ENCODE measurements at regions not wholly inside any gene's neighbourhood (a gene's known extent, or its start where the extent isn't known, plus 50 kb on each side); places are given as distances from the start of the nearest gene placed in this dataset.

DNA sequence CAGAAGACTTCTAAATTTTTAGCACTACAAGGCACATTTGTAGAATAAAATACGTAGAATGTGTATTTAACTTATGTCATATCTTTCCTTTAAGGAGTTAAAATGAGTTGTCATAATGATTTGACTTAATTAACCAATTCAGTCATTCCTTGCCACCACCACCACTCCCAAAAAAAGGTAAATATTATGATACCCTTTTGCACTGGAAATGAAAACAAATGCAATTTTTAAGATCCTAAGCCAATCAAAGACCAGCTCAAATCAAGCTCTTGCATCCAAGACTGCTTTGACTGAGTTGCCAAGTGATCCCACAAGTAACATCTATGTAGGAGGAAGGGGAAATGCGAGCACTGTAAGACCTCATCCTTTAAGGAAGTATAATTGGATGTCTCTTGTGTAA, 426.6 kb upstream of the ATP11B start:
- DNase-seq: no peak

DNA sequence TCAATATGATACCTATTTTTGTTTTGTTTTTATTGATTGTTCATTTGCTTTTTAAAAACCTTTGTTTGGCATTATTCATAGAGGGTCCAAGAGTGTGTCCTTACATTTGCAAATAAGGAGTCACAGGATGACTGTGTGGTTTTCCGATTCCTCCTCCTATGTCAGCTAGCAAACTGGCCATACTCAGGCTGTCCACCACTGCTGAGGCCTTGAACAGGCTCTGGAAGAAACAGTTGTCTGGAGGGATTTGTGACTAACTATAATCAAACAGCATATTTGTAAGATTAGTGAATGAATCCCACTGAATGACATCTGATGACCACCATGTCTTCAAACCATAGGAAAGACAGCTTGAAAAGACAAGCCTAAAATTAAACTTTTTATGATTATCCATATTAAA, 423.4 kb upstream of the ATP11B start:
- no peak for DNase-seq

- DNase-seq: no peak
Measured at GRCh38 chr3:182370949-182371348, 422.4 kb upstream of the ATP11B start.

- no peak for DNase-seq
Measured at GRCh38 chr3:182375916-182376315, 417.4 kb upstream of the ATP11B start.

DNA sequence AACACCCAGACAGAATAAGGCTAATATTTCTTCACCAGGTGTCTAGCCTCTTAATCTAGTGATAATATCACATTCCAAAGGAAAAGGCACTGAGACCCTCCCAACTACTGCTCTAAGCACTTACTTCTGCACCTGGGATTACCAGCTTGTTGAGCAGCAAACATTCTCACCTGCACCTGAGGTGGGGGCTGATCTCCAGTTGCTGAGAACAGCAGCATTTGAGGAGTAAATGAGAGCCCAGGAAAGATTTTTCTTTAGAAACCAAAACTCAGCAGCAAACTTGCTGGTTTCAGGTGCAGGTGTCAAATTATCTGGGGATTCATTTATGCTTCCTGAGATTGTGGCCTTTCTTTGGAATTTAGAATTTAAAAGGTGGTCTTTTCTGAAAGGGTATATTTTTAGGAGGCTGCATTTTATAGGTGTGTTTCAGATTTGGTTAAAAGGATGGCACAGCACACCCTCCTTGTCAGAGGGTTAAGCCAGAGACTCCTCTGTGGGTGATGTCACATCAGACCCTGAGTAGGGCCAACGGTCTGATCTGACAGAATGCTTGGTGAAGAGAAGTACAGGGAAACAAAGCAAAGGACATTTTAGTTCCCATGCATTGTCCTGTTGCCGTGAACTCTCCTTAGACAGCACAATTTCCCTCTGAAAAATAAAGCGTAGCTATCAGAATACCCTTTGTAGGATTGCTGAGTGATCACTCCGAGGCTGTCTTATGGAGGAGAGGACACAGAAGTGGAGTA, 411.0 kb upstream of the ATP11B start:
- no peak for DNase-seq

DNA sequence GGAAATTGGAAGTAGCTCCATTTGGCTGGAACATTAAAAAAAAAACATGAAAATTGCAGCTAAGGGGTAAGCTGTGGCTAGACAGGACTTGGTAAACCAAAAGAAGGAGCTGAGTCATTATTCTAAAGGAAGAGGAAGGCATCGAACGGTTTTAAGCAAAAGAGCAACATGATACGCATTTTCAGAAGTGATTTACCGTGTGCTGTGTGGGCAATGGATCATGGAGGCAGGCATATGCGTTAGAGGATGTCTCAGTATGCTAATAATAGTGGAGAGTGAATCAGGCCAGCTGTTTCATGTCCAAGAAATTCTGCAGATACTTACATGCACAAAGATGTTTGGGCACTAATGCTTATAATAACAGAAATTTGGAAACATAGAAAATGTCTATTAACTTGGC, 409.1 kb upstream of the ATP11B start:
- no peak for DNase-seq

DNA sequence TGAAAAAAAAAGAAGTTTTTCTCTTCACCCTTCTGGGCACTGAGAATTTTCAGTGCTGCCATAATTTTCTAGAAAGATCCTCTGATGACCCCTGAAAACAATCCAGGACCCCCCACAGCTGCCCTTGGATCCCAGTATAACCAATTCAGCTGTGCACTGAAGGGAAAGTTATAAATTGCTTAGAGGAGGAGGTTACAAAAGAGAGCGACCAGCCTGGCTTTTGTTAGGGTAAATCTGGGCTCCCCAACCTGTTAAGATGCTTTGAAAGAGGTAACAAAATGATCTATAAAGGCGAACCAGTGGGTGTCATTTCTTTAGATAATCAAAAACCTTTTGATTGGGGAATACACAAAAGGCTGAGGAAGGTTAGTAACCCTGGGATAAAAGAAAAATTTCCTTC, 407.9 kb upstream of the ATP11B start:
- no peak for DNase-seq

DNA sequence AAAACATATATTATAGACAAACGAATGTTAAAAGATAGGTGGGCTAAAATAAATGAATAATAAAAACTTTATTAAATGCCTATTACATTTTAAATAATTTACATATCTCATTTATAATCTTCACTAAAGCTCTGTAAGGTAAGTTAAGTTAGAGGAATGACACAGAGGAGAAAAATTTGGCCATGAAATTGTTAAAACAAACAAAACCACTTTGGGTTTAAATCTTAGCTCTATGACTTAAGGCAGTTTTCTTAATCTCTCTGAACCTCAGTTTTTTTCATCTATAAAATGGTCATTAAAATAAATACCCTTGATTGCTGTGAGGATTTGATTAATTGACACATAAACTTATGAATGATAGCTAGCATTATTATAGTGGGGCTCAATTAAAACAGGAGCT, 404.8 kb upstream of the ATP11B start:
- no peak for DNase-seq

- DNase-seq: no peak
Measured at GRCh38 chr3:182389071-182389815, 404.1 kb upstream of the ATP11B start.

- DNase-seq: no peak
Measured at GRCh38 chr3:182390421-182390820, 402.9 kb upstream of the ATP11B start.

DNA sequence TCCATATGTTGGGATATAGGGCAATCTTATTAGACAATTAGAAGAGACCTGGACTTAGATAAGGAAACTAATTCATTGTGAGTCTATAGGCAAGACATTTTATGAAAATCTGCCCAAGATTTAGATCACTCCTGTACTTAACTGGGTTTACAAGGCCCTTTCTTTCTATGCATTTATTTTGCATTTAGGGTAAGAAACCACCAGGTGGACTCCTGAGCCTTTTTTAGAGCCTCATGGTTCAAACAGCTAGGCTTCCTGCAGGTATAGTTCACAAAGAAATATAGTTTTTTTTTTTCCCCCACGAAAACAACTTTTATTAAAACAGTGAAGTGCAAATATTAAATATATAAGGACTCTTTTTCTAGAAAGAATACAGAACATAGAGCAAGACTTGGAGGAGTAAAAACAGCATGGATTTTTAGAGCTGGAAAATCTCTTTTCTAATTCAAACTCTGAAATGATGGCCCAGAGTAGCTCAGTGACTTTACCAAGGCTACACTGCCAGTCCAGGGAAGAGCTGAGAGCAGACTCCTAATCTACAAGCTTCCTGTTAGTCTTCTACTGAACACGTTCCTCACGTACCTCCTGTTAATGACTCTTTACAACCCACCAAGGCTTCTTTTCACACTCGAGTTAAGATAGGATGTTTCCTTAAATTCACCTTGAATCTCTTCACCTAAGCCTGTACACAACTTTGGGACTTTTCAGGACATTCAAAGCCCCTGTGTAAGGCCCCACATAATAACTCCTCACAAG, 400.9 kb upstream of the ATP11B start:
- DNase-seq: no peak

- DNase-seq: no peak
Measured at GRCh38 chr3:182393151-182393550, 400.2 kb upstream of the ATP11B start.

DNA sequence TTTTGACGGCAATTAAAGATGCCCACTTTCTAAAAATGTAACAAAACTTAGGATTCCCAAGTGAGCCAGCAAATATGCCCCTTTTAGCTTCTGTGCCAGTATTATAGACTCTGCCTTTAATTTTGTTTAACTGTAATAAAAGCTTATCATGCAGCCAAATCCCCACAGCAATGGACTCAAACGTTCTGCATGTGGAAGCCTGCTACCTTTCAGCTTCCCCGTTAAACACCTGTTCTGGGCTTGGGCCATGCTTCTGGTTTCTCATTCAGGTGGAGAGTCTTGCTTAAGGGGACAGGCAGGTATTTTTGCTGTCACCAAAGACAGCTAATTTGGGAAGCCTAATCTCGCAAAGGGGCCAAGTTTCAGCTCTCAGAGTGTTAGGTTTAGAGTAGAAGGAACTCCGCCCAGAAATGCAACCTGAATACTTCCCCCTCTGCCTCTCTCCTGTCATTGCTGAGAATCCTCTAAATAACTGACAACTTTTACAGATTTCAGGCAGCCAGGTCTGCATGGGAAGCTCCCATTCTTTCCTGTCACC, 399.4 kb upstream of the ATP11B start:
- DNase-seq: no peak

DNA sequence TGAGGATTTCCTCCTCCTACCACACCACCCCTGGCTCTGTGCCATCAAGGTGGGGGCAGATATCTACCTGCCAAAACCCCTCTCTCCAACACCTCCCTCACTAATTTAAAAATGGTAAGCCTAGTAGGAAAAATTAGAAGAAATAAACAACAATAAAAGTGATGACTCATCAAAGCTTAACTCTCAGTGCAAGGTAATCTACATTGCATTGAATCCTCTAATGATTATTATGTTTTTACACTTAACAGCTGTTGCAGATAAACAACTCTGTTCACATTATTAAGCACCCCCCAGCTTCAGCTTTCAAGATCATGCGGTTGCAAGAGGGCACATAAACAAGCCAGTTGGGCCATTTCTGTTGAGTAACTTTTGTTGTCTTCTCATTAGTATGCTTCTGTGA, 396.1 kb upstream of the ATP11B start:
- no peak for DNase-seq

- DNase-seq: no peak
Measured at GRCh38 chr3:182399978-182400737, 393.1 kb upstream of the ATP11B start.

DNA sequence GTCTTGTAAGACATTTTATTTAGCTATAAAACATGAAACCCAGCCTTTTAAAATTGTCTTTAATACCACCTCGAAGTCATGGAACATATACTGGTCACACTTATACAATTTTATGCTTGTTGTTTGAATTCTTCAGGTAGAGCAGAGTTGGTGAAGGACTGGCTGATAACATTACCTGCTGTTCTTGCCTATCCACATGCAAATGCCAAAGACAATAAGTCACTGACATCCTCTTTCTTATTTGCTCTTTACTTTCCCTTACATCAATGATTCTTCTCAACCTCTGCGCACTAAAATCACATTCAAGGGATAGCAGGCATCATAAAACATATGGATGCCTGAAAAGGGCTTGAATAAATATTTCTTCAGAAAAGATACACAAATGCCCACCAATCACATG, 392.5 kb upstream of the ATP11B start:
- DNase-seq: no peak

DNA sequence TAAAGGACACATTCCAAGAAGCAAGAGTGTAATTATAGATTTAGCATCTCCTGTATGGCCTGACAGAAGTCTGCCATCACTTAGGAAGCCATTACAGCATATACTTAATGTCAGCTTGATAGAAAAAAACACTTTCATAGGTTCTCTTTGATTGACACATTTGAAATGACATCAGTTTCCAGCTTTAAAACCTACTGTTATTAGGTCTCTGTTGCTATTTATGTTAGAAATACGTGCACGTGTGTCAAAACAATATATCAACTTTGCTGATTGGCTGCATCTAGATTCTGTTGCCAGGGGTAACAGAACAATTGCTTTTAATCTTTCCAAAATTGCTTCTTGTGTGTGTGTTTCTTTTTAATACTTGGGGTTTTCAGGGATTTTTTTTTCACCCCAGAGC, 389.3 kb upstream of the ATP11B start:
- no peak for DNase-seq

DNA sequence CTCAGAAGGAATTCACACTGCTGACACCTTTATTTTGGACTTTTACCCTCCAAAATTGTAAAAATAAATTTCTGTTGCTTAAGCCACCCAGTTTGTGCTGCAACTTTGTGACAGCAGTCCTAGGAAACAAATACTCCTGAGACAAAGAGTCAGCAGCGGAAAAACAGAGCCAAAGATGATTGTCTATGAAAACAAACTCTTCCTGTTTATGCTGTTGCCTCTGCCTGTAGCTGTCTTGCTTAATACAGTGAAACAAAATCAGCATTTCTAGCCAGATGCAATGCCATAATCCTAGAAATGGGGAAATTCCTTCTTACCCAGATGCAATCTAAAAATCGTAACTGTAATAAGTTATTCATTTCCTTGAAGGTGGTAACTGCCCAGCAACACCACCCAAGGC, 387.5 kb upstream of the ATP11B start:
- DNase-seq: no peak

GRCh38 chr3:182406786-182407185, 386.5 kb upstream of the ATP11B start:
- DNase-seq: no peak

DNA sequence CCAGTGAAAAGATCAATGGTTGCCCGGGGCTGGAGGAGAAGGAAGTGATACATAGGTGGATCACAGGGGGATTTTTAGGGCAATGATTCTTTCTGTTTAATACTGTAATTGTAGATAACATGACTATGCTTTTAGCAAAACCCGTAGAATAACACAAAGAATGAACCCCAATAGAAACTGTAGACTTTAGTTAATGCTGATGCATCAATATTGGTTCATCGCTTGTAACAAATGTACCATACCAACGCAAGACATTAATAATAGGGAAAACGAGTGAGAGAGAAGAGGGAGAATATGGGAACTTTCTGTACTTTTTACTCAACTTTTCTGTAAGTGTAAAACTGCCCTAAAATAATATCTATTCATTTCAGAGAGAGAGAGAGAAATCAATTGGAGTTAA, 383.3 kb upstream of the ATP11B start:
- DNase-seq: no peak

DNA sequence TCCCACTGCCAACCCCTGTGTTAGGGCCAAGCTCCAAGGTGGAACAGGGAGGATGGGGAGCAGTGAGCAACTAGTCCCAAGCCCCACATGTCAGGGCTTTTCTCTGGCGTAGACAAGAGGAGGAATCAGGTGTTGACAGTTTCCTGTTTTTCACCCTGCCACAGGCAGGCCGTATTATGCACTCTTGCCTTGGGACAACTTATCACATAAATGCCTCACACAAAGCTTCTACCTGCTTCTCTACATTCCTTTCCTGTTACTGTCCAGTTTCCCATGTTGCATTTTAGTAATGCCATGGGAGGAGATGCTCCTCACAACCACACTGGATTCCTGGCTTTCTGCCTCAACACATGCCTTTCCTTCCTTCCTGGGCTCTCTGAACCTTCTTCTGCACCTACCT, 381.2 kb upstream of the ATP11B start:
- no peak for DNase-seq

DNA sequence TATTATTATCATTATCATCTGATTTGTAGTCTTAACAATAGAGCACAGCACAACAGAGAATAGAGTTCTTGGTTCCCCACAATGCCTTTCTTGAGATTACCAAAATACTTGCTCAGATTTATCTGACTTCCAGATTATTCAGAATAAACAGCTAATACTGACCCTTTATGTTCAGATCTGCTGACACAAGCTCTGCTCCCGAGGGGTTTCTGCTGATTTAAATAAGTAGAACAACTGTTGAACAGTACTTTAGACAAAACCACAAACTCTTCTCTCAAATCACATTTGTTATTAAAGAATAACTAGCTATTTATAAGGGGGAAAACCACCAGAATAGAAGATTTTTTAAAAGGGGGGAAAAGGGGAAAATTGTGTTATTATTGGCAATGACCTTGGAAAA, 380.2 kb upstream of the ATP11B start:
- no peak for DNase-seq

DNA sequence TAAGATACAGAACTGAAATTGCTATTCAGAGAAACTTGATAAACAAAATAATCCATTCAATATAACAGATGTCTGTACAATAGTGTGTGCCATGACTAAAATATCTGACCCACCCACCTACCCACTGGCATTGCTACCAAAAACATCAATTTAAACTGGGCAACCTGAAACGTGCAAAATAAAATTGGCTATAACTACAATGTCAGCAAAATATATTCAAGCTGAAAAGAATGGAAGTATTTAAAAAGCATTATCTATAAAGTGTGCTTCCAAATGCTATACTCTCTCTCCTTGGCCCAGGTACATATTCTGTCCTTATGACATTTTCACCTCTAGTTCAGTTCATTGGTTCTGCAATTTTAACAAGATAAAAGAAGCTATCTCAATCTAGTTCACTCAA, 379.6 kb upstream of the ATP11B start:
- no peak for DNase-seq
